ENCODE measurements at regions not wholly inside any gene's neighbourhood (a gene's known extent, or its start where the extent isn't known, plus 50 kb on each side); places are given as distances from the start of the nearest gene placed in this dataset.

DNA sequence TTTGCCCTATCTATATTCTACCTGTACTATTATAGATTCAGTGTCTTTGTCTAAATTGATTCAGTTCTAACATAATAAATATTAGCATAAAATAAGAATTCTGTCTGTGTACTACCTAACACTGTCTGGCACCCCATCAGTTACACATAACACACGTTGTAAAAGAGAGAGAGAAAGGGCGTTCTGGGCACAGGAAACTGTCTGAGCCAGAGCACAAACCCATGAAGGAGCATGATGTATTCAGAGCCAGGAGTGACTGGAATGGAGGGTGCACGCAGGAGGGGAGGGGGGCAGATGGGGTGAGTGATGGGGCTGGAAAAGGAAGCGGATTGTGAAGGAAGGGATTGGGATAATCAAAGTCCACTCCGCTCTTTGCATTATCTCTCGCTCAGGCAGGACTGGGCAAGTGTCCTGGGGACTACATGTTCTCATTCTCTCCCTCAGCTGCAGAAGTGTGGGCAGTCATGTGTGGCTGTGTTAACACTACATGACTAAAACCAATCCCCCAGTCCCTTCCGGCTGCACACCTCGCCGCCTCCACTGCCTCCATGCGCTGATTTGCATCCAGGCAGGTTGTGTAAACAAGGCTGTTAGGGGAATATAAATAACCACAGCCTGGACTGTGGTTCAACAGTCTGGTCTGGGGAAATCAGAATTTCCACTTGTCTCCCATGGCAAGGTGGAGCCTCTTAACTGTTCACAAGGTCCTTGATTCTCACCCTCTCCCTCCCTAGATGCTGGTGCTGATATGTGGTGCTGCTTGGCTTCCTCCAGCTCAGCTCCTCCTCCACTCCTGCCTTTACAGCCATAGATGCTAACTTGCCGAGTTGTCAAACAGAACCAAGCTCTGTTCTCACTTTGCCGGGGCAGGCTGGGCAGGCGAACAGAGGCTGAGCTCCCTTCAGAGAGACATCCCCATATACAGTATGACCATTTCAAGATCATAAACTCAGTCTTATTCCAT is 367.5 kb upstream of the BRINP1 start:
- Mint-ChIP-seq H3K36me3 (no peaks in the 10 kb centered on the region), H3K4me3 (peak overlapping the region in 7 of 8 donors; percentile 35 to 64 (median 54)), H3K4me1 (peaks cover 11 to 30% (median 16%) of the 10 kb centered on the region in 3 donors), H3K27me3 (no peaks in the 10 kb centered on the region), H3K27ac (peak overlapping the region in 5 of 6 donors; percentile 4 to 85 (median 39)), H3K9me3 (peaks cover 0 to 29% (median 12%) of the 10 kb centered on the region in 7 donors)
- DNase-seq, result no peak
- peak; percentile 81 to 87 for ATAC-seq (ENCODE audit: low read depth in 2 of 2)

DNA sequence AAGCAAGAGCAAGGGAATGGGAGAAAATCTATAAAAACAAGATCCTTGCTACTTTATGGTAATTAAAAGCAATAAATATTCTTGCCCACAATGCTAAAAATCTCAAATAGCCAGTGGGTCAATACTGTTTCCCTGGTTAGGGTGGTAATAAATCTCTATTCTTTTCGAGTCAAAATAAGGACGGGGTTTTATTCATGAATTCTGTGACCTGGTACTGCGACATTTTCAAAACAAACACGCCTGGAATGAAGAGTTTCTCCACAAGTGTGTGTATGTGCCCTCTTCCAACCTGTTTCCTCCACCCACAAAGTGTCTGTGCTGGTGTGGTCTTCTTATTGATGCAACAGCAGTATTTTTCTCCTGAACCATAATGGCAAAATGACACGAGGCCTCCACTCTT is 358.8 kb upstream of the BRINP1 start:
- Mint-ChIP-seq H3K9me3 (peaks cover 2 to 12% (median 8%) of the 10 kb centered on the region in 7 donors), H3K36me3 (no peaks in the 10 kb centered on the region), H3K4me3 (no peak overlapping the region), H3K27me3 (peaks cover 17 to 26% (median 18%) of the 10 kb centered on the region in 3 donors), H3K4me1 (no peaks in the 10 kb centered on the region), H3K27ac (no peak overlapping the region)
- no peak for ATAC-seq (ENCODE audit: low read depth in 2 of 2)
- DNase-seq, result no peak

DNA sequence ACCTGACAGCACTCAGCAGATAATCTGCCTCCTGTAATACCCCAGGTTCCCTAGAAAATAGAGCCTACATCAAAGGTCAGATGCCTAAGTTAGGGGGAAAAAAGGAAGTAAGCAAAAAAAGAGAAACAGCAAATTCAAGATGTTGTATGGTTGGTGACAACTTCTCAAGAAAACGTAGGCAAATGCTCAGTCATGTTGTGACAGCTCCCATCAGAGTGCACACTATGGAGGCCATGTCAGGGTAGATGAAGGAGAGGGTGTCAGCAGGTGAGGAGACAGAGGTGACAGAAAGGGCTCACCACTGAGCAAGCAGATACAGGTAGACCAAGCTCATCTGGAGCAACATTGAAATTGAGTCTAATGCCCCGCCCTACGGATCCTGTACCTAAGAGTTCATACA is 356.8 kb upstream of the BRINP1 start:
- peaks cover 18 to 32% (median 22%) of the 10 kb centered on the region in 3 donors for H3K27me3 Mint-ChIP-seq
- no peak for ATAC-seq (ENCODE audit: low read depth in 2 of 2)
- H3K27ac Mint-ChIP-seq, result peak overlapping the region in 1 of 6 donors; percentile 48
- no peaks in the 10 kb centered on the region for H3K36me3 Mint-ChIP-seq
- H3K4me1 Mint-ChIP-seq, result no peaks in the 10 kb centered on the region
- no peak overlapping the region for H3K4me3 Mint-ChIP-seq
- DNase-seq, result no peak
- H3K9me3 Mint-ChIP-seq, result peaks cover 0 to 10% (median 2%) of the 10 kb centered on the region in 7 donors

DNA sequence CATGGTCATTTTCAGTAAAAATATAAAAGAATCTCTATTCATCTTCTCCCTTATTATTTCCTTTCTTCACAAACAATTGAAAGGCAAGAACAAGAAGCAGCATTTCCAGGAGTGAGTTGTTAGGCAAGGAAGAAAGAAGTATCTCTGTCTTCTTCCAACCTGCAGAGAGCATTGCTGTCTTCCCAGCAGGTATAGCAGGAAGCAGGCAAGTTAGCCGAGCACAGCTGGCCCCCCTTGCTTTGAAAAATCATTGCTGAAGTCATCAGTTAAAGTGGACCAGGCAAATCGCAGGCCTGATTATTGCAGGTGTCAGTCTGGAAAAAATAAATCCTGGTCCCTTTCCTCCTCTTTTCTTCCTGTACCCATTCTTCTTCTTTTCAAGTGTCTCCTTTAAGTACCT is 353.1 kb upstream of the BRINP1 start:
- no peak overlapping the region for H3K4me3 Mint-ChIP-seq
- peaks cover 22 to 33% (median 26%) of the 10 kb centered on the region in 3 donors for H3K27me3 Mint-ChIP-seq
- H3K36me3 Mint-ChIP-seq, result no peaks in the 10 kb centered on the region
- ATAC-seq (ENCODE audit: low read depth in 2 of 2) (no peak), DNase-seq (no peak)
- peaks cover 0 to 13% (median 0%) of the 10 kb centered on the region in 7 donors for H3K9me3 Mint-ChIP-seq
- H3K27ac Mint-ChIP-seq, result no peak overlapping the region
- H3K4me1 Mint-ChIP-seq, result no peaks in the 10 kb centered on the region

DNA sequence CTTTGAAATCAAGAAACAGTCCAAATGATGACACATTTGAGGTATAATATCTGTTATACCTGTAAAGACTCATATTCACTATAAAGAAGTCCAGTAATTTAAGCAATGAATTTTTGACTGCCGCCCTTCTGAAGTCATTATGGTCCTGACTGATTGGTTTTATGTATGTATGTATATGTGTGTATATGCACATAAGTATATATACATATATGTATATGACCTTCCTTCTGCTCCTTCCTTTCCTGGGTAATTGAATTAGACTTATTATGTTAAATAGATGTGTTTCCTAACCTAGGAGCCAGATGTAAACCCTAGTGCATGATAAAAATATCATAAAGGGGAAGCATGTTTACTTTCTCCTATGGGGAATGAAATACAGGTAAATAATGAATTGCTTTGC is 343.1 kb upstream of the BRINP1 start:
- H3K4me3 Mint-ChIP-seq, result no peak overlapping the region
- no peak overlapping the region for H3K27ac Mint-ChIP-seq
- H3K27me3 Mint-ChIP-seq, result peaks cover 0 to 20% (median 3%) of the 10 kb centered on the region in 3 donors
- H3K9me3 Mint-ChIP-seq, result peaks cover 0 to 12% (median 2%) of the 10 kb centered on the region in 7 donors
- ATAC-seq (ENCODE audit: low read depth in 2 of 2), result no peak
- no peaks in the 10 kb centered on the region for H3K36me3 Mint-ChIP-seq
- H3K4me1 Mint-ChIP-seq, result no peaks in the 10 kb centered on the region
- DNase-seq, result no peak

DNA sequence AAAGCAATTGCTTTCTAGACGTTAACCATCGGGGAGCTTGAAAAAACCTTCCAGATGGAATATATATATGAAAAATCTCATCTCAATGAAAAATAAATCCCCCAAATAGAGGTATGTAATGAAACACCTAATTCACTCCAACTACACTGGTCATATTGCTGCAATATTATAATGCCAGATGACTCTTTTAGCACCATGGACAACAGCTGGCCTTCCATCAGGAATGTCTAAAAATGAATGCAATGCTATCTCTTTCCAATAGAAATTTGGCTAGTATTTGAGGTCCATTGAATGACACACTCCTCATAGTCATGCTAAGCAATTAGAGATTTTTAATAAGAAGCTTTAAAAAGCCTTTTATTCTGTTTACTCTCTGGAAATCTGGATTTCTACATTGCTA is 340.2 kb upstream of the BRINP1 start:
- H3K9me3 Mint-ChIP-seq, result peaks cover 0 to 4% (median 0%) of the 10 kb centered on the region in 7 donors
- H3K27ac Mint-ChIP-seq, result no peak overlapping the region
- no peak overlapping the region for H3K4me3 Mint-ChIP-seq
- H3K36me3 Mint-ChIP-seq, result no peaks in the 10 kb centered on the region
- H3K27me3 Mint-ChIP-seq, result peaks cover 0 to 20% (median 0%) of the 10 kb centered on the region in 3 donors
- ATAC-seq (ENCODE audit: low read depth in 2 of 2), result no peak
- no peaks in the 10 kb centered on the region for H3K4me1 Mint-ChIP-seq
- DNase-seq, result no peak

DNA sequence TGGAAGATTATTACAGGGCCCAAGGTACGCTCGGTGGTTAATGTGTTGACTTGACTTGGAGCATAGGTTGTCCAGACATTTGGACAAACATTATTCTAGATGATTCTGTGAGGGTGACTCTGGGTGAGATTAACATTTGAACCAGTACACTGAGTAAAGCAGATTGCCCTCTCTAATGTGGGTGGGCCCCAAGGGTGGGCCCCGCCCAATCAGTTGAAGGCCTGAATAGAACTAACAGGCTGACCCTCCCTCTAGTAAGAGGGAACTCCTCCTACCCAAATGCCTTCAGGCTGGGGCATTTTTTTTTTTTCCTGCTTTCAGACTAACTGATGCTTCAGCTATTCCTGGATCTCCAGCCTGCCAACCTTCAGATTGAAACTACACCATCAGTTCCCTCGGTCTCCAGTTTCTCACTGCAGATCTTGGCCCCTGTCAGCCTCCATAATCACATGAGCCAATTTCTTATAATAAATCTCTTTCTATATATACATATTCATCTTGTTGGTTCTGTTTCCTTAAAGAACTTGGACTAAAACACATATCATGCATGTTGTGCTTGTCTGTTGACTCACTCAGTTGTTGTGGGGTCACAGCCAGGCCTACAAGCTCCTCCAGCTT is 338.1 kb upstream of the BRINP1 start:
- peaks cover 0 to 14% (median 0%) of the 10 kb centered on the region in 3 donors for H3K27me3 Mint-ChIP-seq
- ATAC-seq (ENCODE audit: low read depth in 2 of 2), result no peak

DNA sequence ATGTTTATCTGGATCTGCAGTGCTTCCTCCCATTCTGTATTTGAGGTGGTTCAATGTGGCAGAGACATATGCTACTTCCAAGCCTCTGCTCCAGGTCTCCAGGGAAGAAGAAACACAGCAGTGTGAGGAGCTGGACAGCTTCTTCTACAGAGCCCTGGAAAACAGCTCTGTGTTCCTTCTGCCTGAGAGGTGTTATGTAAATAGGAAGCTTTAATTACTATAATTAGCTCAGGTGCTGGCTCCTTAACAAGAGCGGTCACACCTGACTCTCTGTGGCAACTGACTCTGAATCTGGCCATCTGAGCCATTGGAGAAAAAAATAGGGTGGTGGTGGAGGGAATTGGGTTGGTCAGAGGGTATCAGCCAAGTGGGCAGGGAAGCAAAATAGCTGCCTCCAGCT is 332.4 kb upstream of the BRINP1 start:
- Mint-ChIP-seq H3K4me1 (no peaks in the 10 kb centered on the region), H3K4me3 (no peak overlapping the region), H3K9me3 (peaks cover 0 to 3% (median 0%) of the 10 kb centered on the region in 7 donors), H3K36me3 (no peaks in the 10 kb centered on the region), H3K27me3 (peaks cover 4 to 18% (median 12%) of the 10 kb centered on the region in 3 donors), H3K27ac (no peak overlapping the region)
- ATAC-seq (ENCODE audit: low read depth in 2 of 2), result no peak
- no peak for DNase-seq

More for the DNA sequence above, 338.1 kb upstream of the BRINP1 start:
- Mint-ChIP-seq H3K27ac (no peak overlapping the region), H3K36me3 (no peaks in the 10 kb centered on the region), H3K4me1 (no peaks in the 10 kb centered on the region), H3K4me3 (no peak overlapping the region), H3K9me3 (peaks cover 0 to 4% (median 0%) of the 10 kb centered on the region in 7 donors)
- no peak for DNase-seq

DNA sequence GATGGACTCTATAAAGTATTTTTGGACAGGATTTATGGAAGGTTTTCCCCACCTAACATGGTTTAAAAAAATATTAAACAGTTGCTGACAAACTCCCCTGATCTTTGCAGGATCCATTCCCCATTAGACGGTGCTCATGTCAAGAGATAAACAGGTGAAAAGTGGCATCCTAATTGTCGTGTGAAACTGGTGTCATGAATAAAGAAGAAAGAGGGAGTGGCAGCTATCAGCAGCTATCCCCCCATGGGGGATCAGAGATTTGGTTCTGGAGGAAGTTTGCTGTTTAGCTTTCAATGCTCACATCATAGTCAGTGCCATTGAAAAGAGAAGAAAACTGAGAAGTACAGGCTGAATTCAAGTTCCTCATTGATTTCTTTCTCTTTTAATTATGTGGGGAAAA is 329.3 kb upstream of the BRINP1 start:
- H3K4me1 Mint-ChIP-seq, result no peaks in the 10 kb centered on the region
- no peaks in the 10 kb centered on the region for H3K36me3 Mint-ChIP-seq
- H3K9me3 Mint-ChIP-seq, result peaks cover 0 to 3% (median 0%) of the 10 kb centered on the region in 7 donors

DNA sequence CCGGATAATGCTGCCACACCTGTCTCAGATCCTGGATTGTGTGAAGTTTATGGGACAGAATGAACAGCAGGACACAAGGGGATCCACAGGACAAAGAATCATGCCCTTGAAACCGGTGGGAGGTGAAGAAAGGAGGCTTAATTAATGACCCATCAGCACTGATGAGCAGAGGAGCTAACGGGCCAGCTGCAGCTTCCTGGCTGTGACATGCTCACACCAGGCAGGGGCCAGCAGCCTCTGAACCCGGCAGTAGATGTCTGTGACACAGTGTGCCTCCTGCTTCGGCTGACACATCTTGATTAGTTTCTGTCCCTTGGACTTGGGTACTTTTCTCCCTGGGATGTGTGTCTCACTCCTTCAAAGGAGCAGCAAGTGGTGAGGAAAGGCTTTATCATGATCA is 328.8 kb upstream of the BRINP1 start:
- no peaks in the 10 kb centered on the region for H3K4me1 Mint-ChIP-seq
- ATAC-seq (ENCODE audit: low read depth in 2 of 2), result no peak
- H3K4me3 Mint-ChIP-seq, result no peak overlapping the region
- H3K27ac Mint-ChIP-seq, result no peak overlapping the region
- no peak for DNase-seq
- H3K36me3 Mint-ChIP-seq, result no peaks in the 10 kb centered on the region
- H3K27me3 Mint-ChIP-seq, result peaks cover 4 to 18% (median 17%) of the 10 kb centered on the region in 3 donors
- peaks cover 0 to 4% (median 0%) of the 10 kb centered on the region in 7 donors for H3K9me3 Mint-ChIP-seq

More for the DNA sequence above, 329.3 kb upstream of the BRINP1 start:
- H3K4me3 Mint-ChIP-seq, result no peak overlapping the region
- no peak for DNase-seq
- no peak for ATAC-seq (ENCODE audit: low read depth in 2 of 2)
- H3K27me3 Mint-ChIP-seq, result peaks cover 4 to 18% (median 17%) of the 10 kb centered on the region in 3 donors
- H3K27ac Mint-ChIP-seq, result no peak overlapping the region

DNA sequence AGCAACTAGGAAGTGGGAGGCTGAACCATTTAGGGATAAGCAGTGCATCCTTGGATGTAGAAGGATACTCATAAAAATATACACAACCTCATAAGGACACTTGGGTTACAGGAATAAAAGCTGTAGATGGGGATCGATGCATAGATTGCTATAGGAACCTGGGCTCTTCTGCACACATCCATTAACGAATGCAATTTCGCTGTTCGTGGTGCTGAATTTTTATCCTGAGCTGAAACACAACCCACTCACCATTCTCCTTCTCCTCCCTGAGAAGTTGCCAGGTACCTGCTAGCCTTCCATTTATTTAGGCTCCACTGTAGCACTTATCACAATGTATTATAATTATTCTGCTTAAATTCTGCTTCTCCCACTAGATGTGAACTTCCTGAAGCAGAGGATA is 320.6 kb upstream of the BRINP1 start:
- Mint-ChIP-seq H3K4me3 (no peak overlapping the region), H3K36me3 (no peaks in the 10 kb centered on the region), H3K27ac (no peak overlapping the region), H3K4me1 (no peaks in the 10 kb centered on the region), H3K27me3 (peaks cover 0 to 10% (median 0%) of the 10 kb centered on the region in 3 donors), H3K9me3 (peaks cover 0 to 4% (median 0%) of the 10 kb centered on the region in 7 donors)
- no peak for DNase-seq
- ATAC-seq (ENCODE audit: low read depth in 2 of 2), result no peak

DNA sequence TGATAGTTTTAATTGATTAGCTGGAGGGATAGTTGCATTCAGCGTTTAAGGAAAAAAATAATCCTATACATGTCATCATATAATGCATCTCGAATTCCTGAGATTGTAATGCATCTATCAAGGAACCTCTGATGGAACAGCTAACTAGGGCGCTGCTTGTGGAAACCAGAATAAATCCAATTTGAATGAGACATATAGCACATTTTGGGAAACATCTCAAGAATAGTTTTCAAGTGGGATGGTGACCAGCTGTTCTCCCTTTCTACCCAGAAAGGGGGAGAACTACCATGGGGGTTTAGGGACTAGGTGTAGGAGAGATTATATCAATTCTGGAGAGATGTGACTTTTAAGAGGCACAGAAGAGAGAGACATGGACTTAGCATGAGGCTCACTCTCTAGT is 319.3 kb upstream of the BRINP1 start:
- peaks cover 0 to 4% (median 0%) of the 10 kb centered on the region in 7 donors for H3K9me3 Mint-ChIP-seq

DNA sequence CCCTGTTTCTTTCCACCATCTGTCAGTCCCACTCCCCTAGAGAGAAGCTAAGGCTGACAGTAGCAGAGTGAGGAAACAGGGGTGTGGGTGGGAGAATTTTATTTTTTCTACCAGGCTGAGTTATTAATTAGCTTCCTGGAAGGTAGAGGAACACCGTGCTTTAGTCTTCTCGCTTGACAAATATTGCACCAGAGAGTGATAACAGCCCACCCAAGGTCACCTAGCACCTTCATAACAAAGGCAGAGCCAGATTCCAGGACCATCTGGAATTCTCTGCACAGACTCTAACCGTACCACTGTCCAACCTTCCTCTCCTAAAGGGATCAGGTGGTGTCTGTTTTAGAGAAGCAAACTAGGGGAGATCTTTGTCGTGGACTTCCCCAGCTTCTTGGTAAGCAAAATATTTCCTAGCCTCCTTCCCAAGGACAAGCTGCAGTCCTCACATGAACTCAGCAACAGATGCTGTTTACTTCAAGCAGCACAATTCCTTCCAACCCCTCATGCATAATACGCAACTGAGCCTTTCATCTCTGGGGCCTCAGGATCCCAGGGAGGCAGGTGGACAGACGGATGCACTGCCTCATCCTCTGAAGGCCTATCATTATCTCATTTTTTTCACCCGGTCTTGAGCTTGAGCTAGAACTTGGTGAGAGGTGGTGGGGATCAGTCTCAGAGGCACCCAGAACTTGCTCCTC is 308.7 kb upstream of the BRINP1 start:
- peak overlapping the region in 1 of 6 donors; percentile 17 for H3K27ac Mint-ChIP-seq
- no peaks in the 10 kb centered on the region for H3K36me3 Mint-ChIP-seq
- H3K9me3 Mint-ChIP-seq, result peaks cover 0 to 1% (median 0%) of the 10 kb centered on the region in 7 donors
- H3K27me3 Mint-ChIP-seq, result peaks cover 0 to 4% (median 0%) of the 10 kb centered on the region in 3 donors
- H3K4me1 Mint-ChIP-seq, result no peaks in the 10 kb centered on the region
- DNase-seq (no peak), ATAC-seq (ENCODE audit: low read depth in 2 of 2) (no peak)
- H3K4me3 Mint-ChIP-seq, result no peak overlapping the region

More for the DNA sequence above, 319.3 kb upstream of the BRINP1 start:
- Mint-ChIP-seq H3K4me1 (no peaks in the 10 kb centered on the region), H3K4me3 (no peak overlapping the region), H3K27ac (no peak overlapping the region), H3K27me3 (peaks cover 0 to 10% (median 0%) of the 10 kb centered on the region in 3 donors), H3K36me3 (no peaks in the 10 kb centered on the region)
- DNase-seq (no peak), ATAC-seq (ENCODE audit: low read depth in 2 of 2) (no peak)
